ENCODE measurements at regions not wholly inside any gene's neighbourhood (a gene's known extent, or its start where the extent isn't known, plus 50 kb on each side); places are given as distances from the start of the nearest gene placed in this dataset.

DNA sequence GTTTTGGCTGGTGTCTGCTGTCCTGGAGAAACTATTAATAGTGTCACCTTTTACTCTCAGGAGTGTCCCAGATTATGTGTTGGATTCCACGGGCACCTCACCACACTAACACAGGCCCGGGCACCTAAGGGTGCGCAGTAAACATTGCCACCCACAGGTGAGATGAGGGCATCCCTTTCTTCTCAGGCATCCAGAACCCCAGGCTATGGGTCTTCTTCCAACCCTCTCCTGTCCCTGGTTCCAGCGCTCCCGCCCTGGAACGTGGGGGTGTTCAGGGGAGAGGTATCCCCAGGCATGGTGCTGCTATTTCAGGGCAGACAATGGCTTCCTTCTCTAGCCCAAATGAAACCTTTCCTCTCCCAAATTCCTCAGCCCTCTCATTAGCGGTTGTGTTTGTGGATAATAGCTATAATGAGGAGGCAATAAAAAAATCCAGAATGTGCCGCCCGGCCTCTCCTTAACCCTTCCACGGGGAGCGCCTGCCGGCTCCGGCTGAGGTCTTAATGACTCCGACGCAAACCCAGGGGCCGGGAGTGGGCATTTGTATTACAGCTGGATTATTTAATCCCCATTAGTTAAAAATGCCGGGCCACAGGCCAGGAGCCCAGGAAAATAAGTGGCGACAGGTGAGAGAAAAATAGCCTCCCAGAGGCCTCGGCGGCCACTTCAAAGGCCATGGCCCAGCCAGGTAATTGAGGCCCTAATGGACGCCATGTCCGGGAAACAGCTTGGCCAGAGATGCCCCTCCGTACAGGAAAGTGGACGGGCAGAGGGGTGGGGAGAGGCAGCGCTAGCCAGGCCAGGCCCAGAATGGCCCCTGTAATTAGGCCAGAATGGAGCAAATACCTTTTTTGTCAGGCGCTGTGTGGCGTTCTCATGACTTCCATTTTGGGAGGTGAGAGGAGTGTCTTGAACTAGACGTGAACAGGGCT, 102.8 kb downstream of the IRX5 start:
- ChIA-PET POLR2A (no interaction called here), CTCF (interaction anchor here (1.0 to 2.8 kb wide), 3 partner anchors 9 to 15 kb away, joined by 3 to 10 read pairs (median 3); no protein-coding TSS in a partner anchor)
- TF ChIP-seq, protein P1, sequence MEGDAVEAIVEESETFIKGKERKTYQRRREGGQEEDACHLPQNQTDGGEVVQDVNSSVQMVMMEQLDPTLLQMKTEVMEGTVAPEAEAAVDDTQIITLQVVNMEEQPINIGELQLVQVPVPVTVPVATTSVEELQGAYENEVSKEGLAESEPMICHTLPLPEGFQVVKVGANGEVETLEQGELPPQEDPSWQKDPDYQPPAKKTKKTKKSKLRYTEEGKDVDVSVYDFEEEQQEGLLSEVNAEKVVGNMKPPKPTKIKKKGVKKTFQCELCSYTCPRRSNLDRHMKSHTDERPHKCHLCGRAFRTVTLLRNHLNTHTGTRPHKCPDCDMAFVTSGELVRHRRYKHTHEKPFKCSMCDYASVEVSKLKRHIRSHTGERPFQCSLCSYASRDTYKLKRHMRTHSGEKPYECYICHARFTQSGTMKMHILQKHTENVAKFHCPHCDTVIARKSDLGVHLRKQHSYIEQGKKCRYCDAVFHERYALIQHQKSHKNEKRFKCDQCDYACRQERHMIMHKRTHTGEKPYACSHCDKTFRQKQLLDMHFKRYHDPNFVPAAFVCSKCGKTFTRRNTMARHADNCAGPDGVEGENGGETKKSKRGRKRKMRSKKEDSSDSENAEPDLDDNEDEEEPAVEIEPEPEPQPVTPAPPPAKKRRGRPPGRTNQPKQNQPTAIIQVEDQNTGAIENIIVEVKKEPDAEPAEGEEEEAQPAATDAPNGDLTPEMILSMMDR (IDR thresholded peaks at IDR 0.05; ENCODE audit: control extremely low read depth, extremely low read depth, low read depth, missing control alignments): no peak
- DNase-seq (ENCODE audit: extremely low spot score): no peak

DNA sequence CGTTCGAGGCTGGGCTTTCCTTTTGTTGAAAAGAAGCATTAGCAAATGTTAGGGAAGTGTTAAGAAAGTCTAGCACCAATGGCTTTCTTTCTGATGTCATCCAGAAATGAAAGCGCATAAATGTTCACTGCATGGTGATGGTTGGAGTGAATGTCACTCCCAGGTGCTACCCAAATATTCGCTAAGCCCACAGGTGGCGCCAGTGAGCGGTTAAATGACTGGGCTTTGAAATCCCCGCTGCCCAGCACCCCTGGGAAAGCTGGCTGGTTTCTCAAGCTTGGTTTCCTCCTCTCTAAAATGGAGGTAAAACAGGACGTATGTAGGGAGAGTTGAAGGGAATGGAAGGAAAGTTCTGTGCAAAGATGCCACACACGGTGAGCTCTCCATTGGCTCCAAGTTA, 104.4 kb downstream of the IRX5 start:
- TF ChIP-seq, protein P1 (IDR thresholded peaks at IDR 0.05; ENCODE audit: control extremely low read depth, extremely low read depth, low read depth, missing control alignments): peak; percentile 18
- ChIA-PET POLR2A (no interaction called here), CTCF (interaction anchor here (1.0 to 2.8 kb wide), 6 partner anchors 9 to 222 kb away, joined by 4 to 10 read pairs (median 6); no protein-coding TSS in a partner anchor)
- DNase-seq (ENCODE audit: extremely low spot score): peak; percentile 45

DNA sequence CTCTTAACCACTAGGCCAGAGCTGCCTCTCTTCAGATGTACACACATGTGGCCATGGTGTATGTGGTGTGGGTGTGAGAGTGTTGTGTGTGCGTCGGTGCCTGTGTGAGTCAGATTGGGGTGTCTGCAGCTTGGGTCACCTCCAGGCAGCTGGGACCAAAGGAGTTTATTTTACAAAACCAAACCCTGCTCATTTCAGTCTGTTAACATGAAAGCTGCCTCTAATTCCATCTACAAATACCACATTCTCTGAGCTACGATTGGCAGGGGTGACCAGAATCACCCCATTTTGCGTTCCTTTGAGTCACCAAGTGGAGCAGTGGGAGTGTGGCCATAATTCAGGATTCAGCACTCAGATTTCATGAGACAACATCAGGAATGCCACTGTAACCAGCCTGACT, 105.3 kb downstream of the IRX5 start:
- CTCF ChIA-PET: interaction anchor here (1.0 to 2.8 kb wide), 5 partner anchors 8 to 221 kb away, joined by 5 to 10 read pairs (median 6); no protein-coding TSS in a partner anchor

DNA sequence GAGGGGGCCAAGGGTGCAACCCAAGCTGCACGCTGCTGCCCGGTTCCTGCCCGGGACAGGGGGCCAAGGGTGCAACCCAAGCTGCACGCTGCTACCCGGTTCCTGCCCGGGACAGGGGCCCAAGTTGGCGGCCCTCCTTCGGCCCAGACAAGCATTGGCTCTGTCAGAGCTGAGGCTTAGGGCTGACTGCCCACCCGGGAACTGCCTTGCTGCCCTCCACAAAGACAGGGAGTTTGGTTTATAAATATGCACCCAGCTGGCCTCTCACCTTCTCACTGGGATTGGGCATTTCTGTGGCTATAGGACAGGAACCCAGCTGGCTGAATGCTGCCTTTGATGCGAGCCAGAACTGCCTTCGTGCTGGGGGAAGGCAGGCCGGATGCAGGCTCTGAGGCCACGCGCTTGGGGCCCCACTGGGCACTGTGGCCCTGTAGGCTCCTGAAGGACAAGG, 105.7 kb downstream of the IRX5 start:
- ChIA-PET CTCF (interaction anchor here (1.5 to 2.8 kb wide), 3 partner anchors 12 to 35 kb away, joined by 5 to 10 read pairs (median 6); no protein-coding TSS in a partner anchor), POLR2A (no interaction called here)
- TF ChIP-seq, protein P1 (IDR thresholded peaks at IDR 0.05; ENCODE audit: control extremely low read depth, extremely low read depth, low read depth, missing control alignments): no peak
- DNase-seq (ENCODE audit: extremely low spot score): no peak

More for the DNA sequence above, 105.3 kb downstream of the IRX5 start:
- DNase-seq (ENCODE audit: extremely low spot score): no peak
- TF ChIP-seq, protein P1 (IDR thresholded peaks at IDR 0.05; ENCODE audit: control extremely low read depth, extremely low read depth, low read depth, missing control alignments): no peak
- POLR2A ChIA-PET: no interaction called here

DNA sequence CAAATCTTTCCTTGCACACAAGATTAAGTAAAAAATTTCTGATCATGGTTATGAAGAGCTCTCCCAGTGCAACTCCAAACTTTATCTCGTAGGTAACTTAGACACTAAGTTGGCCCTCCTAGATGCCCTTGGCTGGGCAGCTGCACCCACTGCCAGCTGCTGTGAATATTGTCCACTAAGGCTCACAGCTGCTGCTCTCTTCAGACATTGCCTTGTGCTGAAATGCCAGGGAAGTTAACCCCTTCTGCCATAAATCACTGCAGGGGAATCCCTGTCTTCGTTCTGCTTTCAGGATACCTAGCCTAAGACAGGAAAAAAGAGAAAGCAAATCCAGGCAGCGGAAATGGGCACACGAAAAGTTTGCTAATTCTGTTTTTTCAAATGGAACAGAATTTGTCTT, 106.4 kb downstream of the IRX5 start:
- DNase-seq (ENCODE audit: extremely low spot score): no peak
- TF ChIP-seq, protein P1 (IDR thresholded peaks at IDR 0.05; ENCODE audit: control extremely low read depth, extremely low read depth, low read depth, missing control alignments): no peak
- POLR2A ChIA-PET: no interaction called here
- CTCF ChIA-PET: no interaction called here

DNA sequence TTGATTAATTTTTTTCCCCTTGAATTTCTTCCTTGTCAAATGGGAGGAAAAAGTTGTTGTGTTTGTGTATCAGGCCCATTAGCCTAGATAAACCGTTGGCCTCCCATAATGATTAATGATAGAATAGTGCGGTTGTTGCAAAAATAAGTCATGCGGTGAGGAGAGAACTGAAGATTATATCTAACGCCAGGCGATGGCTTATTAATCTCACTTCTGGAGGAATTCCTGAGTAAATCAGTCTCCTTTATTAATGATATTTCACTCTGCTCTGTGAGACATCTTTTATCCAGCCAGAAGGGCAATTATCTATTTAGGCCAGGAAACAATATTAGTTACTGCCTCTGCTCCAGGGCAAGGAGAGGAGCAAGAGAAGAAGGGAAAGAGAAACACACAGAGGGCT, 107.3 kb downstream of the IRX5 start:
- CTCF ChIA-PET: no interaction called here
- no peak for DNase-seq (ENCODE audit: extremely low spot score)
- TF ChIP-seq, protein P1 (IDR thresholded peaks at IDR 0.05; ENCODE audit: control extremely low read depth, extremely low read depth, low read depth, missing control alignments): no peak
- POLR2A ChIA-PET: no interaction called here
